Amniotic stem cell (primary cell): ENCODE measurements at regions not wholly inside any gene's neighbourhood (a gene's known extent, or its start where the extent isn't known, plus 50 kb on each side); places are given as distances from the start of the nearest gene placed in this dataset.
"Not testable (repeated sequence)": the region's sequence is repeated elsewhere in the genome, so short reads cannot be mapped to it uniquely, and the experiment has no call there.

Experiments
- DNase-seq: peaks from one replicate; lab custom pipeline; 2025; lab: John Stamatoyannopoulos, UW

DNA sequence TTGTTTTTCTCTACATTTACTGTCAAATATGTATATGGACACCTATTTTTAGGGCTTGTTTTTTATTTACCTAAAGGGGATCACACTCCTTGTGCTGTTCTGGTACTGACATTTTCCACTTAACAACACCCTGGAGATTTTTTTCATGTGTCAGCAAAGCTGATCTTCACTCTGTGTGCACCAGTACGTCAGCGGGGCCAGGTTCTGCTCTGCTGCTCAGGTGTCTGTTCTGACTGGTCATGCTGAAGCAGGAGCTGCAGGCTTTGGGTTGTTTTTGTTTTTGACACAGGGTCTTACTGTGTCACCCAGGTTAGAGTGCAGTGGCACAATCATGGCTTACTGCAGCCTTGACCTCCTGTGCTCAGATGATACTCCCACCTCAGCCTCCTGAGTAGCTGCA is 81.9 kb upstream of the CCND2 start:
- no peak for DNase-seq

DNA sequence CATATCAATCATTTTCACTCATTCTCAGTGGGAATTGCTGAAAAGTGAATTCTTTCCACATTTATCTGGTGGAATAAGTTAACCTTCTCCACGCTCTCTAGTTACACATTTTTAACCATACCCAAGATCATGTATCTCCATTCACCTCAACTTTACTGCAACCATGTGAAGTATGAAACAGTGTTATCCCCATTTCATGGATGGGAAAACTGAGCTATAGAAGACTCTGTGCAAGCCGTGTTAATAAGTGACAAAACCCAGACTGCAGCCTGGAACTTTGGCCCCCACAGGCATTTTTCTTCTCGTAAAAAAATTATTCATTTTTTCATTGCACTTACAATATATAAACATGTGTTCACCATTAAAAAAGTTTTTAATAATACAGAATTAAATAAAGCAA is 82.4 kb upstream of the CCND2 start:
- no peak for DNase-seq

DNA sequence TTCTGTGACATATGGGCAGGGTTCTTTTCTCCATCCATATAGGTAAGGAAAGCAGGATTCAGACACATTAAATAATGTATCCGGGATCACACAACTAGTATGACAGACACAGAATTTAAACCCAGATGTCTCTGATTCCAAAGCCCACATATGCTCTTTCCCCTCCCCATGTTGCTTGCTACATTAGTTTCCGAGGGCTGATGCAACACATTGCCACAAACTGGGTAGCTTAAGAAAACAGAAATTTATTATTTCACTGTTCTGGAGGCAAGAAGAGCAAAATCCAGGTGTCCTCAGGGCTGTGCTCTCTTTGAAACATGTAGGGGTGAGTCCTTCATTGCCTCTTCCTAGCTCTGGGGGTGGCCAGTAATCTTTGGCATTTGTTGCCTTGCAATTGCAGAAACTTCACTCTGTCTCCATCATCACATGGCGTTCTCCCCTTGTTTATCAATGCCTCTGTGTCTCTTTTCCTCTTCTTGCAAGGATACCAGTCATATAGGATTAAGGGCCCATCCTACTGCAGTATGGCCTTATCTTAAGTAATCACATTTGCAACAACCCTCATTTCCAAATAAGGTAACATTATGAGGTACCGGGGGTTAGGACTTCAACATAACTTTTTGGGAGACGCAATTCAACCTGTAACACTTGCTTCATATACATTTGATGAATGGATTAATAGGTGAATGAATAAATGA is 83.0 kb upstream of the CCND2 start:
- DNase-seq: no peak

DNA sequence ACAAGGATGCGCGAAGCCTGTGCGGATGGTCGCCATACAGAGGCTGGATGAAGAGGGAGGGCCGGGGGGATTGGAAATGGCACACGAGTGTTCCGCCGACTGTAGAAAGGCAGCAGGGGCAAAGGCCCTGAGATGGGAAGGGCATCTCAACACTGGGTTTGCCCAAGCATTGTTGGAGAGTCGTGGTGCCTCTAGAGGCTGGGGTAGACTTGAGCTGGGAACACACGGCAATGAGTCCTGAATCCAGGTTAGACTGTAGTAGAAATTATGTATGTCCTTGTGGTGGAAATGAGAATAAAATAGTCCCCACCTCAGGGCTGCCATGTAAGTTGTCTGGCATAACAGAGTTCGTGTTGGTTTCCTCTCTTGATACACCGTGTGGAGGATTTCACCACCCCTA is 83.8 kb upstream of the CCND2 start:
- no peak for DNase-seq

DNA sequence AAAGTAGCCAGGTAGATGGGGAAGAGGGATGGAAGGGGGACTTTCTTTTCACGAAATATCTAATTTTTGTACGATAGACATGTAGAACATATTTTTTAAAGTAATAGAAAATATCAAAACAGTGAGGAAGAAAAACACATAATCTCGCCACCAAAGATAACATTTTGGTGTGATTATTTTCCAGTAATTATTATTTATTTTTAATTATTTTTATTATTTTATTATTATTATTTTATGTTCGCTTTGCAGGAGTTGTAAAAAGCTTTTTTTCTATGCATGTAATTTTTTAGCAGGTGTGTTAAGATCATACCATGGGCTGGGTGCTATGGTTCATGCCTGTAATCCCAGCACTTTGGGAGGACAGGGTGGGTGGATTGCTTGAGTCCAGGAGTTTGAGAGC is 85.6 kb upstream of the CCND2 start:
- DNase-seq: no peak

DNA sequence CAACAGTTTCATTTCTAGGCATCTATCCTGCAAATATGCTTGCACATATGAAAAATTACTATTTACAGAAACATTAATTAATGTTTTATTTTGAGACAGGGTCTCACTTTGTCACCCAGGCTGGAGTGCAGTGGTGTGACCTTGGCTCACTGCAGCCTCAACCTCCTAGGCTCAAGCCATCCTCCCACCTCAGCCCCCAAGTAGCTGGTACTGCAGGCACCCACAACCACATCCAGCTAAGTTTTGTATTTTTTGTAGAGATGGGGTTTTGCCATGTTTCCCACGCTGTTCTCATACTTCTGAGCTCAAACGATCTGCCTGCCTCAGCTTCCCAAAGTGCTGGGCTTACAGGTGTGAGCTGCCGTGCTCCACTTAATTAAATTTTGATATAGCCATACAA is 86.2 kb upstream of the CCND2 start:
- DNase-seq: not testable (repeated sequence)

DNA sequence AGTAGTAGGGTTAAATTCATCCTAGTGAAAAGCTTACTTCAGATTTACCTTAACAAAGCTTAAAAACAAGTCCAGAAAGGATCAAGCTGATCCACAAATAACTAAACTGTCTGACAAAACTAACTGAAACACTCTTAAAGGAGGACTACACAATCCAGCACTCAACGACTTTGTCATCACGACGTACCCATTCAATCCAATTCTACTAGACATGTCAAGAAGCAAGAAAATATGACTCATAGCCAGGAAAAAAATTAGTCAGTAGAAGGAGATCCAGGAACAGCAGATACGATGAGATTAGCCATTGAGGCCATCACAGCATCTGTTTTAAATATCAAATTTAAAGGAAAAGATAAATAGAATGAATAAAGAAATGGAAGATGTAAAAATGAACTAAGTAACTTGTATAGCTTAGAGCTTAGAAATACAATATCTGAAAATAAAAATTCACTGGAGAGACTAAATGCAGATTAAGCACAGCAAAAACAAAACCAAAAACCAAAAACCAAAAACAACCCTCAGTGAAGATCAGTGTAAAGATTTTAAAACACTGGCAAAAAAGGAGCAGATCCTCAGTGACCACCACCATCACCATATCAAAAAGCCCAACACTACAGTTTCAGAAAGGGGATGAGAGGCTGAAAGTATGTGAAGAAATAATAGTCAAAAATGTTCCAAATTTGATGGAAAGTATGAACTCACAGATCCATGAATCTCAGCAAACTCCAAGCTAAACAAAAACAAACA is 95.0 kb upstream of the CCND2 start:
- DNase-seq: no peak

DNA sequence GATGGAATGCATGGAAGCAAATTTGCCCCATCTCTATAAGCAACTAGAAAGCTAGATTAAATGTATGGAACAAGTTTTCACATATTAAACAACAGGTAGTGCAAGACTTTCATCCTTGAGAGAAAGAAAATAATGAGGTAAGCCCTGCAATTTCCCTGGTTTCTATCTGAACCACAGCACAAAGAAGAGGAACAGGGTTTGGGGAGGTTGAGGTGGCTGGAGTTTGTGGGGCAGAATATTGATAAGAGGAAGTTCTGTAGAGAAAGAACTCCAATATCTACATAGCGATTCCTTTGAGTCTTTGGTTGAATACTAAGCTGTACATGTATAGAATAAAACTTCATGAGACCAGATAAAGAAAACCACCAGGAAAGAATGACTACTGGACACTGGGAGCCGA is 96.3 kb upstream of the CCND2 start:
- no peak for DNase-seq

DNA sequence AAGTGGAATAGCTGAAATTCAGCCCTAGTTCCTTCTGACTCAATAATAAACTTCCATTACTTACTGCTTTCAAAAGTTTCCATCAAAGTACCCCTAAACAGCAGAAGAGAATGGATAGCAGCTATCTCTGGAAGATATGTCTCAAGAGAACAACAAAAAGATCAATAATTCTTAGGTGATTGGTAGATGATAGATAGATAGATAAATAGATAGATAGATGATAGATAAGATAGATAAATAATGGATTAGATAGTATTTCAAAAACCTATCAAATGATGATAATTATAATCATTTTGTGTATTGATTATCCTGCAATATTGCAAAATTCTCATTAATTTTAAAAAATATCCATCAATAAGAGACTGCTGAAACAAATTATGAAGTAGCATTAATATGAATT is 97.4 kb upstream of the CCND2 start:
- DNase-seq: no peak

DNA sequence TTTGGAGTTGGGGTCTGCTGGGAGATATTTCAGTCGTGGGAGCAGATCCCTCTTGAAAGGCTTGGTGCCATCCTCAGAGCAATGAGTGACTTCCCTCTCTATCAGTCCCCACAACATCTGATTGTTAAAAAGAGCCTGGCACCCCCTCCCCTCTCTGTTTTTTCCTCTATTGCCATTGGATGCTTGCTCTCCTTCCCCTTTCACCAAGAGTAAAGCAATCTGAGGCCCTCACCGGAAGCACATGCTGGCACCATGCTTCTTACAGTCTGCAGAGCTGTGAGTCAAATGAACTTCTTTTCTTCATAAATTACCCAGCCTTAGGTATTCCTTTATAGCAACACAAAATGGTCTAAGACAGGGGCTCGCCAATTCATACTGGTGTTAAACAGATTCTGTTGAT is 99.1 kb upstream of the CCND2 start:
- DNase-seq: no peak

DNA sequence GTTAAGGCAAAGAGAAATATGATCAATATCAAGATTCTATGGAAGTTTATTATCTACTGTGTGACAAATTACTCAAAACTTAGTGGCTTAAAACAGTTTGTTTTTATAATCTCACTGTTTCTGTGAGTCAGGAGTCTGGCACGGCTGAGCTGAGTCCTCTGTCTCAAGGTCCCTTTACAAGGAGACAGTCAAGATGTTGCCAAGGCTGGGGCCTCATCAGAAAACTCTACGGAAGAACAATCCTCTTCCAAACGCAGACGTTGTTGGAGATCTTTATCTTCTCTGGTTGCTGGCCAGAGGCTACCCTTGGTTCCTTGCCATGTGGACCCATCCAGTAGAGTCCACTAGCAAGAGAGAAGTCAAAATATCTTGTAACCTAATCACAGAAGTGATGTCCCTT is 100.6 kb upstream of the CCND2 start:
- DNase-seq: no peak

DNA sequence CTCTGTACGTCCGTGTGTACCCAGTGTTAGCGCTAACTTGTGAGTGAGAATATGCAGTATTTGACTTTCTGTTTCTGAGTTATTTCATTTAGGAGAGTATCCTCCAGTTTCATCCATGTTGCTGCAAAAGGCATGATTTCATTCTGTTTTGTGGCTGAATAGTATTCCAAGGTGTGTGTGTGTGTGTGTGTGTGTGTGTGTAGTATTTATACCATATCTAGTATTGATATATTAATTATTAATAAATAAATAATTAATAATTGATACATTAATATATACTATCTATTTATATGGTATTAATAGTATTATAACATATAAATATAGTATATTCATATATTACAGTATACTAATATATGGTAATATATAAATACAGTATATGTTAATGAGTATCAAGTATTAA is 101.8 kb upstream of the CCND2 start:
- DNase-seq: no peak

DNA sequence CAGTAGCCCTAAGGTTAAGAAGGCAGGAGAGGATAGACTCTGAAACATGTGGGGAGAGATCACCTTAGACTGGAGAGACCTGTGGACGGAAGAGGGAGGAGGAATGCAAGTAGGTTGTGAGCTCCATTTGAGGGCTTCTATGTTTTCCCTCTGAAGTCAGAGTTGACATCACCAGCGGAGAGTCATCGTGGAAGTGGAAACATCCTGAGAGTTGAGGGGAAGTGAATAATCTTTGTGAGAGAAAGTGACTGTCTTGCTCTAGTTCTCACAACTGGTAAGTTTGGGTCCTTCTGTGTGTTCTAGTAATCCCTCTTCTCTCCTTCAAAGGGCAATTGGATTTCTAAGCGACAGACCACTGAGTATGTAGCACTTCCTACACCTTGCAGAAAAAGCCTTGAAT is 103.6 kb upstream of the CCND2 start:
- no peak for DNase-seq

DNA sequence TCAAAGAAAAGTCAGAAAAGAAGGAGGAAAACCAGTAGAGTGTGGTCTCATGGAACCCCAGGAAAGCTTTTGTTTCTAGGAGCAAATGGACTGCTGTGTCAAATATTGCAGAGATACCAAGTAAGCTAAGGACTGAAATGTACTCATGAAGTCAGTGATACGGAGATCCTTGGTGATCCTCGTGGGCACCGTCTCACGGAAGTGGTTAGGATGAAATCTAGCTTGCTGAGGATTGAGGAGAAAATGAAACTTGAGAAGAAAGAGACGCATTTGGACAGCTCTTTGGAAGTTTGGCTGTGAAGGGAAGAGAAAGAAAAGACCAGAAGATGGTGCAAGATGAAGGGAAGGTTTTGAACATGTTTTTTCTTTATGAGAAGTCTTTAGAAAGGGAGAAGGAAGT is 104.0 kb upstream of the CCND2 start:
- no peak for DNase-seq

DNA sequence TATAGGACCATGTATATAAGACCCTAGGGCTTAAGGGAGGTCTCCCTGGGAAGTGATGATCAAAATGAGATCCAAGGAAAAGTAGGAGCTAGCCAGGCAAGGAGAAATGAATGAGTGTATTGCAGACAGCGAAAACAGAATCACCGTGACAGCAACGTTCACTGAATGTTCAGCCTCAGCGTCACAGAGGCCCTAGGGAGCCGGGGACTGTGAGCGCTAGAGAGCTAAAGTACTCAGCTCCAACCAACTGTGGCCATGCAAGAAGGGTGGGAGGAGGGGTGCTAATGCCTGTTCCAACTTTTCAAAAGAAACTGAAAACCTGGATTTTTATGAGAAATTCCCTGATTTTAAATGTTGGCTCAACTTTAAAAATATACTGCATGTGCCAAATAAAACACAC is 105.5 kb upstream of the CCND2 start:
- no peak for DNase-seq

DNA sequence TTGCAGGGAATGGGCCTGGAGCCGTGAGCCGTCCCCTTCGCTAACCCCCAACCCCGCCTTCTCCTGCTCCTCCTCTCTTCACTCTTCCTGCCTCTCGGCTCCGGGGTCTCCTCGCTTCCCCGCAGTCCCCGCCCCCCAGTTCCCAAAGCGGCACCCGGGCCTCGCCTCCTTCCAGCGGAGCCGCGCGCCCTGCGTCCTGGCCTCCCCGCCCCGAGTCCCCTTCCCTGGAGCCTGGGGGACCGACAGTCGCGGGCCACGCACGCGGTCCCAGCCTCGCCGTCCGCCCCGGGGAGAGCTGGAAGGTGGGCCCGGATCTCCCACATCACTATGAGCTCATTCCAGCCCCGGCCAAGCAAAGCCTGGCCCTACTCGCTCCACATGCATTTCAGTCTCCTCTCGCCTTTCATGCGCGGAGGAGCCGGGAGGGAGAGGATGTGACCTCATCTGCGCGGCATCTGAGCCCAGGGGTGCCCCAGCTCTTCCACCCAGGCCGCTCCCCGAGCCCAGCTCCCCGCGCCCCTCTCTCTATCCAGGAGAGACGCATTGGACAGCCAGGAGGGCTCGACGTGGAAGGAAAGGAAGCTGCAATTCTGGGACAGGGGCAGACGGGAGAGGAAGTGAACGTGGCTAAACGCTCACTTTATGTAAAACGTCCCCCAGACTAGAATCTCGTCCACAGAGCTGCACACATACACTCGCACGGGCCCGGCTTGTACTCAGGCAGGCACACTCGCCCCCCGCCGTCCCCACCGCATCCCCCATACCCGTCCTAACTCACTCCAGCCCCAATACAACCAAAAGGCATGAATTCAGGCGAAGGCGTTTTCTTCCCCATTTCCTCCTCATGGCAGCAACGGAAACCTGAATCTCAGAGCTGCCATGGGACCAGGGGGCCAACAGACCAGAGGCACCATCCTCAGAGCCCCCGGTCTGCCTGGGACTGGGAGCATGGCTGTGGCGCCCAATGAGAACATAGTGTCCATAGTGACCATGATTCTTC is 108.7 kb upstream of the CCND2 start:
- DNase-seq: peak; percentile 6

DNA sequence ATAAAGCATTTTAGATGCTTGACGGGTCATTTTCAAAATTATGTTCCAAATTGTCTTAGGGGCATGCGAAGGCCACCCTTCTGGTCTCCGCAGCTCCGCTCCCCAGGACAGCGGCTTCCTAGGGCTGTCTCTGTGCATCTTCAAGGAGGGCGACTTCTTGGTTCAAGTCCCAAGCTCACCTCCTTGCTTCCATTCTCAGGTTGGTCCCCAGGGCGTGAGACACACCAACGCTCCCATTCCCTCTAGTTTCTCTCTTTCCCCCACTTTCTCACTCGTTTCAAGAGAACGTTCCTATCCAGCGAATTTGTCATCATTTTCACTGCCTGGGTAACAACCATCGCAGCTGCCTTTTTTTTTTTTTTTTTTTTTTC is 109.4 kb upstream of the CCND2 start:
- DNase-seq: no peak

DNA sequence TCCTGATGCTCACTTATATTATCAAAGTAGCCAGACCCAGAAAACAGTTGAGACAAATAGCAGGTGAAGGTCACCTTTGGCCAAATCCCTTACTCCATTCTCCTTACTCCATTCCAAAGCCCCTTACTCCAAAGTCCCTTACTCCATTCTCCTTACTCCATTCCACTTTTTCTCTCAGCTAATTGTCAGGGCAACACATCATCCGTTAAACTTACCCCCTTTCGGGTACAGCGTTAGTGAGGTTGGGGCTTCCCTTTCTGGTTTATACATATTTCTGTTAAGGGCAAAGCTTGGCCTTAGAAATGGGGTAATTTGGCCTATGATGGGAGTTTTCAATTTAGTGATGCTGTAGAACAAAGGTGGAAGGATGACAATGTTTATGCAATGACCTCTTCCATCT is 111.8 kb upstream of the CCND2 start:
- no peak for DNase-seq

DNA sequence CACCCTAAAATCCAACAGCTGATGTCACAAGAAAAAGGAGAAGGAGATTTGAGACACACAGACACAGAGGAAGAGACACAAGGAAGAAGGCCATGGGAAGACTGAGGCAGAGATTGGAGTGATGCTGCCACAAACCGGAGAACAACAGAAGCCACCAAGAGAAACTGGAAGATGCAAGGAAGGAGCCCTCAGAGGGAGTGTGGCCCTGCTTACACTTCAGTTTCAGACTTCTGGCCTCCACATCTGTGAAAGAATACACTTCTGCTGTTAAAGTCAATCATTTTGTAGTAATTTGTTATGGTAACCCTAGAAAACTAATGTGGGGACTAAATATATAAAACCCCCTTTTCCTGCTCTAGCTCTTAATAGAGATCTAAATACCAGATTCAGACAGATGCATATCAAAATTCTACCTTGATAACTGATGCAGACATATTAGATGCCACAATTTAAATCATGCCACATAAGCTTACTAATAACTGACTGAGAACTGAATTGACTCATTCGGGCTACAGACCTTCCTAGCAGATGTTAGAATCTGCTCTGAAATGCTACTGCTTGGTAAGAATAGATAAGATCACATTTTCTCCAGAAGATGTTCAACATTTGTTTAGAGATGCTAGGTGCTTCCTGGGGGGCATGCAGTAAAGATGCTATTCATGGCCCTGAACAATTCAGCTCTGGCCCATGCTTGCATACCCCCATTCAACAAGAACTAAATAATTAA is 113.1 kb upstream of the CCND2 start:
- DNase-seq: no peak

DNA sequence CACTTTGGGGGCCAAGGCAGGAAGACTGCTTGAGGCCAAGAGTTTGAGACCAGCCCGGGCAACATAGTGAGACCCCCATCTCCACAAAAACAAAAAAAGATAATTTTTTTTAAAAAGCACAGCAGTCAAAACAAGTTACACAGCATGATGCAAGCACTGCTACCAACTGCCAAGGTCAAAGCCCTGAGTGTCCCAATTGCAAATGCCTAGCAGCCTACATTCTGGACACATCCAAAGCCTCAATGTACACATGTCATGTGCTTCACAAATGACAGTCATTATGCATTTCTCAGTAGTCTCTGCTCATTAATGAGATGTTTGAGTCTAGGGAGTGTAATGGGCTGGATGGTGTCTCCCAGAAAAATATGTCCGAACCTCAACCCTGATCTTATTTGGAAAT is 113.7 kb upstream of the CCND2 start:
- no peak for DNase-seq

DNA sequence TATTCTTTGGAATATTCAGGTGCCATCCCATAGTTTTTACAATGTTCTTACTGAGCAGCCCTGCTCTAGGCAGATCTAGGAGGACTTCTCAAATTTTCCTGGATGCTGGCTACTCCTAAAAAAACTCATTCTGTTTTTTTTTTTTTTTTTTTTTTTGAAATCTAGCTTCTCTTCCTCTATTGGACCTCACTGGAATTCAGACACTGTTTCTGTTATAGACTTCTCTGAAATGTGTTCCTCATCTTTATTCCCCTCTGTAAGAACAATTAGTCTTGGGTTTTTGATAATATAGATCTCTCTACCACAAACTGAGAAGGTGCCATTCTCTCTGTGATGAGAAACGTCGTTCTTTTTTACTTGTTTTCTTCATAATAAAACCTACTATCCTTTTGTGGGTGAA is 115.3 kb upstream of the CCND2 start:
- DNase-seq: no peak

DNA sequence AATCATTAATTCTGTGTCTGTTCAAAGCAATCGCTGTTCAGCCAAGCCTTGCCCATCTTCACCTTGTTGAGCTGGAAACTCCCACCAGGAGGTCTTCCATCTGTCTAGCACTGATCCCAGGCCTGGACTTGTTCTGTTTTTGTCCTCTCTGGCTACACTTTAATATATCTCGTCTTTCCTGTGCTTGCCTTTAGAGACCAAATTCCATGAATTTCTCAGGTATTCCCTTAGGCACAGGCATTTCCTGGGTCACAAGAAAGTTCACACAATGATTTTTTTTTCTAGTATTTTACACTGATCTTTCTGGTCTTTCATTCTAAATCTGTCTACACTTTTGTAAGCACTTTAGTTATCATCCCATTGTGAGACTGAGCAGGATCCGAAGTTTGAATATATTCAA is 116.4 kb upstream of the CCND2 start:
- DNase-seq: no peak
